IMR-90 (cell line): ENCODE measurements at regions not wholly inside any gene's neighbourhood (a gene's known extent, or its start where the extent isn't known, plus 50 kb on each side); places are given as distances from the start of the nearest gene placed in this dataset.

Experiments used
- BHLHE40 ChIP-seq: fragments of 150-350 bp; IDR thresholded peaks from 2 replicates; pipeline ENCODE4 v1.6.1; 2016; ENCODE audit warnings: mild to moderate bottlenecking, low read depth, low read length
- CEBPB ChIP-seq: IDR thresholded peaks from 2 replicates; pipeline ENCODE4 v1.6.1; 2012; ENCODE audit warnings: low read depth, low read length, improper control_type of control experiment
- ELK1 ChIP-seq: fragments of 150-350 bp; IDR thresholded peaks from 2 replicates; pipeline ENCODE4 v1.6.1; 2016; ENCODE audit warnings: low read depth, mild to moderate bottlenecking, low read length, moderate library complexity, borderline replicate concordance
- NFE2L2 ChIP-seq: fragments of 150-350 bp; IDR thresholded peaks from 2 replicates; pipeline ENCODE4 v1.6.1; 2016; ENCODE audit warnings: low read depth, mild to moderate bottlenecking, low read length
- POLR2A ChIP-seq: IDR thresholded peaks from 2 replicates; pipeline ENCODE4 v1.6.1; 2012; ENCODE audit warnings: mild to moderate bottlenecking, low read depth, low read length
- RAD21 ChIP-seq: IDR thresholded peaks from 2 replicates; pipeline ENCODE4 v1.6.1; 2012; ENCODE audit warnings: low read length, improper control_type of control experiment
- RCOR1 ChIP-seq: IDR thresholded peaks from 2 replicates; pipeline ENCODE4 v1.6.1; 2012; ENCODE audit warnings: mild to moderate bottlenecking, low read length, improper control_type of control experiment; ENCODE audit not compliant: insufficient replicate concordance
- RFX5 ChIP-seq: IDR thresholded peaks from 2 replicates; pipeline ENCODE4 v1.8.0; 2012; ENCODE audit warnings: low read depth, mild to moderate bottlenecking, low read length, moderate library complexity
- TF ChIP-seq, protein P1 (sequence below): conservative IDR thresholded peaks from 2 replicates; pipeline ENCODE4 v1.5.1; 2012; ENCODE audit warnings: mild to moderate bottlenecking, low read depth, low read length, improper control_type of control experiment

GRCh38 chr21:35178098-35178497 is 129.0 kb upstream of the RUNX1 start:
- TF ChIP-seq, protein P1, sequence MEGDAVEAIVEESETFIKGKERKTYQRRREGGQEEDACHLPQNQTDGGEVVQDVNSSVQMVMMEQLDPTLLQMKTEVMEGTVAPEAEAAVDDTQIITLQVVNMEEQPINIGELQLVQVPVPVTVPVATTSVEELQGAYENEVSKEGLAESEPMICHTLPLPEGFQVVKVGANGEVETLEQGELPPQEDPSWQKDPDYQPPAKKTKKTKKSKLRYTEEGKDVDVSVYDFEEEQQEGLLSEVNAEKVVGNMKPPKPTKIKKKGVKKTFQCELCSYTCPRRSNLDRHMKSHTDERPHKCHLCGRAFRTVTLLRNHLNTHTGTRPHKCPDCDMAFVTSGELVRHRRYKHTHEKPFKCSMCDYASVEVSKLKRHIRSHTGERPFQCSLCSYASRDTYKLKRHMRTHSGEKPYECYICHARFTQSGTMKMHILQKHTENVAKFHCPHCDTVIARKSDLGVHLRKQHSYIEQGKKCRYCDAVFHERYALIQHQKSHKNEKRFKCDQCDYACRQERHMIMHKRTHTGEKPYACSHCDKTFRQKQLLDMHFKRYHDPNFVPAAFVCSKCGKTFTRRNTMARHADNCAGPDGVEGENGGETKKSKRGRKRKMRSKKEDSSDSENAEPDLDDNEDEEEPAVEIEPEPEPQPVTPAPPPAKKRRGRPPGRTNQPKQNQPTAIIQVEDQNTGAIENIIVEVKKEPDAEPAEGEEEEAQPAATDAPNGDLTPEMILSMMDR, result no peak
- TF ChIP-seq POLR2A, result no peak
- TF ChIP-seq RAD21, result no peak
- TF ChIP-seq ELK1, result no peak
- TF ChIP-seq RFX5, result no peak
- TF ChIP-seq BHLHE40, result no peak
- no peak for TF ChIP-seq NFE2L2
- TF ChIP-seq CEBPB, result no peak
- TF ChIP-seq RCOR1, result no peak
